ENCODE measurements at regions not wholly inside any gene's neighbourhood (a gene's known extent, or its start where the extent isn't known, plus 50 kb on each side); places are given as distances from the start of the nearest gene placed in this dataset.

DNA sequence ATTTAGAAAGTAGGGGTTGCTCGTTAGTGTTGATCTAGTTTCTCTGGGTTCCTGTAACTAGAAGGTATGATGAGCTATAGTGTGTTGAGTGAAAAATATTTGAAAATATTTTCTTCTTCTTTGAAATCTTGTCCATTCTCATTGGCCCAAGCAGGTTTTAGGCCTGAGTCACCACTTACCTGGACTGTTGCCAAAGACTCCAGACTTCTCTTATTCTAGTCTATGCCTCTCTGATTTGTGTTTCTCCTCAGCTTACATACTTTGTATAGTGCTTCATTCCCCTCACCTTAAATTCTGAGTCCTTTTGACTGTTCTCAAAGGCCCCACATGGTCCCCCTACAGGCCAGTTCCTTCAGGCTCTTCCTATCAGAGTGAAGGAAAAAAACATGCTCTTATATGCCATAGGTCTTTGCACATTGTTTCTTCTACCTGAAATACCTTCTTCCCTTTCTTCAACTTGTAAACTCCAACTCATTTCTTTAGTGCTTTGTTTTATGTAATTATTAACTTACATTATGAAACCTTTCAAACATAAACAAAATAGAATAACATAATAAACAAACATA, 258.2 kb downstream of the PPP1R2C start:
- DNase-seq, result no peak

DNA sequence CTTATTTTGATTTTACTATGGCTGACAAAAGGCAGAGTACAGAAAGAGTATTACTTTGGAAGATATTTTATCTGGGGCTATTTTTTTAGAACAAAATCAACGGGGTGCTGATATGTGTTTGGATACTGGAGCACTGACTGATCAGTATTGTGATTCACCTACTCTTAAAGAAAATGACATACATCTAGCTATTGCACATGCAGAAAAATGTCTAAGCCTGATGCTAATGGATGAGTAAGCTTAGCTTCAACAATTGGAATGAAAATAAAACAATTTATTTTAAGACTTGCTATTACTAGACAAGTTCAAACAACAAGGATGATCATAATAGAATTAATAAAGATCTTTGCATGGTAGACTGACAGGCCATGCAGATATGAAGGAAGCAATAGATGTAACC, 262.0 kb downstream of the PPP1R2C start:
- no peak for DNase-seq

DNA sequence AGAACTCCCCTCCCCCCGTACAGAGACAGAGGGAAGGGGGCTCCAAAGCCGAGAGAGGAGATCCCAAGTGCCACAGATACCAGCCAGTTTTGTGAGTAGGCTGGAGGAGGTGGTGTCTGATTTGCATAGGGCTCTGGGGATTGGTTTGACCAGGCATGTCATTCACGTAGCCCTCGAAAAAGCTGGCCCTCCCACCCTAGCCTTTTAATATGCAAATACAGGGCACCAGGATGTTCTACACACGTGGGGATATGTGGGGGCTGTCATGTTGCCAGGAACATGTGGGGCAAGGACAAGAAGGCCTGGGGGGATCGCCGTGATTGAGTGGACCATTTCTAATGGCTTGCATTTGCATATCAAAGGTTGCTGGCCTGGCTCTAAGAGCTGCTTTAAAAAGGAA, 272.9 kb downstream of the PPP1R2C start:
- no peak for DNase-seq

GRCh38 chrX:42499620-42500019, 278.3 kb downstream of the PPP1R2C start:
- no peak for DNase-seq

DNA sequence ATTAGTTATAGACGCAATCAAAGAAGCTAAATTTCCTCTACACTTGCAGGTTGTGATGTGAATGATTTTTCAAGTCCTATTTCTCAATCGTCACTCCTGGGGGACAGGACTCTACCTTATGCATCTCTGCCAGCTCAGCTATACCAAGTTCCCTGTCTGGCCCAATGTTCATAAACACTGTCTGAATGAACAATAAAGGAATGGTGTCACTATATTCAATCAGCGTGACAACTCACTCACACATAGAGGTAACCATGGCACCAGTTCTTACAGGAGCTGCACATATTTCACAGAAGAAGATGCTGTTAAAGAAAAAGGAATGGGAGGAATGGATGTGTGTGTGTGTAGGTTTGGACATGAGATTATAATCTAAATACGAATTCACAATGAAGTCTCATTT, 280.6 kb downstream of the PPP1R2C start:
- DNase-seq, result no peak

- no peak for DNase-seq
These were observed 281.7 kb downstream of the PPP1R2C start for GRCh38 chrX:42496239-42496638.

- no peak for DNase-seq
These were observed 282.8 kb downstream of the PPP1R2C start for GRCh38 chrX:42495139-42495538.

DNA sequence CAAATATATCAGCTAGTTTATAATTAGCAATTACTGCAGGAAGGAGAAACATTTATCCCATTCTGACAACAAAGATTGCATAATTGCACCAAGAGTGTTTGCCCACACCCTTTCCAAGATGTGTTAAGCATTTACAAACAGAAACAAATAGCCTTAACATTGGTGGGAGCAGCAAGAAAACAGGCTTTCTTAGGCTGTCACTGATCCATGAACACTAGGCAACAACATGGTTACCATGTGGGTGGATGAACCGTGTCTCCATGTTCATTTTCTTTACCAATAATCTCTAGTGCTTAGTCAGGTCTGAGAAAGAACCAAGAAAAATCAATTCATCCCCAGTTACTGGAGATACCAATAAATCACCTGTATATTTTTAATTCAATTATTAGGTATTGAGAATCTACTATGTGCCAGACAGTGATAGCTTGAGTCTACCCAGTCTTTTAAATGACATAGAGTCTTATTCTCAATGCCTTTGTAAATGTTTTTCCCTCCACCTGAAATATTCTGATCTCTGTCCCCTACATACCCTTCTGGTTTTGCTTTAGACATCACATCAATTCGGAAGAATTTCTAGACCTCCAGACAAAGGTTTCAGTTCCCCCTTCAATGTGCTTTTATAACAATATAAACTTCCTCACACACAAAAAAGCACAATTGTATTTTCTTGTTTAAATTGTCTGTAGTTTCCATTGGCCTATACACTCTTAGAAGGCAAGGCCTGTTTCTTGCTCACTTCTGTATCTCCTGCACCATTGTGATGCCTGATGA, 286.6 kb downstream of the PPP1R2C start:
- DNase-seq, result no peak

GRCh38 chrX:42490111-42490510, 287.9 kb downstream of the PPP1R2C start:
- DNase-seq, result no peak

DNA sequence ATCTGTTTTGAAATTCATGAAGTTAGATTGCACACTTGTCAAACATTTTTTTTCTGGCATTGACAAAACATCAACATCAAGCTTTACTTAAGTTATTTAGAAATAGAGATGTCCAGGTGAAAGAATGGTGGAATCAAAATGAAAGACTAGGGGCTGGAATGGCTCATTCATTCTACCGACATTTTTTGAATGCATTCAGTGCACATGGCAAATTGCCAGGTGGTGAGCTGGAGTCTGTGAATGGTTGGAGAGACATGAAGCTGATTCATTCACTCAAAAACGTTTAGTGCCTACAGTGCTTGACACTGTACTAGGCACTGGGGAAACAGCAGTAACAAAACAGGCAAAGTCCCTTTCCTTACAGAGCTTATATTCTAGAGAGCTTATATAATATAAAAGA, 292.4 kb downstream of the PPP1R2C start:
- DNase-seq, result no peak

- DNase-seq, result no peak
These were observed 293.7 kb downstream of the PPP1R2C start for GRCh38 chrX:42484233-42484632.

GRCh38 chrX:42477396-42477795, 300.6 kb downstream of the PPP1R2C start:
- peak; percentile 60 for DNase-seq

DNA sequence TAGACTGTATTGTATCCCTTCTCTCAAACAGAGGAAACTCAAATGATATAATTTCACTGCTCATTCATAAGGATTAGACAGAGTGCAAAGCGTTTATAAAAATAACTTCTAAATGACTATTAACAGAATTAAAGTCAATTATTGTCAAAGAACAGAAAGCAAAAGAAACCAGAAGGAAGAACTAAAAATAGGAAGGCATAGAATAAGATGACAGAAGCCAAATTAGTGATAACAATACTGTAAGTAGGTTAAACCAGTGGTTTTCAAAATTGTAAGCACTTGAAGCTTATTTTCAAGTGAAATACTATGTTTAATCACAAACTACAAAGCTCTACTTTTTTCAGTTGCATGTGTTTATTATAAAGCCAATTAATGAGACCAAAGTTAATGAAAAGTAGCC, 305.2 kb downstream of the PPP1R2C start:
- no peak for DNase-seq

DNA sequence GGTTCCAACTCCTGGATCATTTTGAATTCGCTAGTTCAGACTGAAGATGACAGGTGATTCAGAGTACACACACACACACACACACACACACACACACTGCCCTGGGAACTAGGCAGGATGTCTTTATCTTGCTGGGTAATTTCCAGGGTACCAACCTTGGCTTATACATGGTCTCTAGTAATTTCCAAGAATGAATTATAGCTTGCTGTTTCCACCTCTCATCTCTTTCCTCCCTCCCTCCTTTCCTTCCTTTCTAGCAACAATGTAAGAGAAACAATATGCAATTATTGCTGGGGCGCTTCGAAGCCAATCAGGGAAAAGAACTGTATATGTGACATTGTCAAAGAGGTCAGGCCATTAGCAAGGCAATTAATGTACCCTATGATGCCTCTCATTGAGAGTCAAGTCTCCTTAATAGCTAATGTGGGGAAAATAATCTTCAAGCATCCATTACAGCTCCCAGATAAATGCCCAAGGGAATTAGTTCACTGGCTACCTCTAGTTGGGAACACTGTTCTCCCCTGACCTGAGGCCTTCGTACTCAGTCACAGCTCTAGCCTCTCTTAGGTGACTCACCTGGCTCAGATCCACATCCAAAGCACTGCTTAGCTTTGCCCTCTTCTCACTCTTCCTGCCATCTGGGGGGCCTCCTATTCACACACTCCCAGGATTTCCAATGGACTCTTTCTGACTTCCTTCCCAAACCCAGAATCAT, 311.5 kb downstream of the PPP1R2C start:
- DNase-seq, result no peak

DNA sequence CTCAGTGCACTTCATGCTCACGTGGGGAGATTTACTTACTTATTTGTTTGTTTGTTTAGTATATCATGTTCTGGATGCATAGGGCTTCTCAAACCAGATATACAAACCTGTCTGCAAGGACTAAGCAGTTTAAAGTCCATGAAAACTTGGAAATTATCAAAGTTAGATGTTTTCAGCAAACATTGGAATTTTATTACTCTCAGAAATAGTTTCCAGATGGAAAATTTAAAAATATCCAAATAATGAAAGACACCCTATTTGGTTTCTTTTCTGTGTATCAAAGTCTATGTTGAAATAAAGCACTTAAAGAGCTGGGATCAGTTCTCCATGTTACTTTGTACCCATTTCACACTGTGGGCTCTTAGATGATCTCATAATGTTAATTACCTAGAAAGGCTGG, 312.1 kb downstream of the PPP1R2C start:
- no peak for DNase-seq

DNA sequence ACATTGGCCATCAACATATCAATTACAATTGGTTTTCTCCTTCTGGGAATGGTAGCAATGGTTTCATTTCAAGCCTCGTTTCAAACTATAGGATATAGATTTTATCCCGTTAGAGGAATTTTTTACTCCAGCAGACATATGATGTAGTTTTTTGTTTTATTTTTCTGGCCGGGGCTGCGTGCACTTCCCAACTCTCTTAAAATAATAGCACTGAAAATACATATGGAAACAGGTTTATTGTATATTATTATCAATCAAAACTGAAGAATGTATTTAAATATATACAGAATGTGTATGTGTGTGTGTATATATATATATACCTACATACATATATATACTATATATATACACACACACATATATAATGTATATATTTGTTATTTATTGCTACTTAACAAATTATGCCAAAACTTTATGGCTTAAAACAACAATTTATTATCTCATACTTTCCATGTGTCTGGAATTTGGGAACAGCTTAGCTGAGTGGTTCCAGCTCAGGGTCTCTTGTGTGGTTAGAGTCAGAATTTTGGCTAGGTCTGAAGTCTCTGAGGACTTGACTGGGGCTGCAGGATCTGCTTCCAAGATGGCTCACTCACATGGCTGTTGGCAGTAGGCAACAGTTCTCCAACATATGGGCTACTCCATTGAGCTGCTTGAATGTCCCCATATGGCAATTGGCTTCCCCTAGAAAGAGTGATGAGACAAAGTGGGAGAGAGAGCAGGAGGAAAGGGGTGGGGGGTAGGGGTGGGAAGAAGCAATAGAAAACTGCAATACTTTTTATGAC, 314.1 kb downstream of the PPP1R2C start:
- peak; percentile 78 for DNase-seq

- DNase-seq, result no peak
These were observed 315.0 kb downstream of the PPP1R2C start for GRCh38 chrX:42462917-42463316.

- DNase-seq, result no peak
These were observed 317.3 kb downstream of the PPP1R2C start for GRCh38 chrX:42460706-42461105.

DNA sequence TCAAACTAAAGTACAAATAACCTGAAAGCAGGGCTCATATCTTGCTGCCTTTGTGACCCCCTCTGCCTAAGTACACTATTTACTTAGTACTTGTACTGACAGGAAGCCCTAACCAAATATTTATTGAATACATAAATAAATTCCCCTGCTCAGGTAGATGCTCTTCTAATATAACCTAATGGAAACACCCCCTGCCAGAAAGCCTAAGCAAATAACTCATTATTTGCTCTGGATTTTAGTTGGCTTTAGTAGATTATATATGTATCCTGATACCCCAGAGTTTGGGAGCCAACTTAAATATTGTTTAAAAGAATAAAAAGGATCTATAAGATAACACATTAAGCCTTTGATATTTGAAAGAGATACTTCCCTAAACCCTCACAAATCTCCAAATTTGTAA, 318.2 kb downstream of the PPP1R2C start:
- no peak for DNase-seq

- DNase-seq, result no peak
These were observed 321.7 kb downstream of the PPP1R2C start for GRCh38 chrX:42456176-42456700.

DNA sequence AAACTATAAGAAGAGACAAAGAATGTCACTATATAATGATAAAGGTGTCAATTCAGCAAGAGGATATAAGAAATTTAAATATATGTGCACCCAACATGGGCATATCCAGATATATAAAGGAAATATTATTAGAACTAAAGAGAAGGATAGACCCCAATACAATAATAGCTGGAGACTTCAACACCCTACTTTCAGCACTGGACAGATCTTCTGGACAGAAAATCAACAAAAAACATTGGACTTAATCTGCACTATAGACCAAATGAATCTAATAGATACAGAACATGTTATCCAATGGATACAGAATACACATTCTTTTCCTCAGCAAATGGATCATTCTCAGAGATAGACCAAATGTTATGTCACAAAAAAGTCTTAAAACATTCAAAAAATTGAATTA, 327.7 kb downstream of the PPP1R2C start:
- no peak for DNase-seq

- no peak for DNase-seq
These were observed 334.7 kb downstream of the PPP1R2C start for GRCh38 chrX:42443267-42443666.

DNA sequence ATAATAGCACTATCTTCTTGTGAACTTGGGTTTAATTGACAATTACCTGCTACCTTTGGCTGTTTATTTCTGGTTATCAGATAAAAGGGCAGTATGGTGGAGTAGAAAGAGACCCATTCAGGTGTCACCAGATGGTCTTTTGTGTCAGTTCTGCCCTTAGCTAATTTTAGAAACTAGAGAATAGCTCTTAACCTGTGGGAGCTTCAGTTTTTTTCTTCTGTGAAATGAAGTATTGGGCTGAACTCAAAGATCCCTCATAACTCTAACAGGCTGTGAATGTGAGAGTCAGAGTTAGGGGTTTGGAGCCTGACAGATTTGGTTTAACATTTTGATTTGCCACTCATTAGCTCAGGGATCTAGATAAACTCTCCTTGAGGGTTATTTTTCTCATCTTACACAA, 335.2 kb downstream of the PPP1R2C start:
- DNase-seq, result no peak
